Liver (tissue), 8 donors: ENCODE measurements at regions not wholly inside any gene's neighbourhood (a gene's known extent, or its start where the extent isn't known, plus 50 kb on each side); places are given as distances from the start of the nearest gene placed in this dataset.

Experiments used
- DNase-seq: peaks from one replicate; pipeline ENCODE4 v3.0.0-alpha.2; 2017; ENCODE audit warnings: low spot score
- H3K27ac ChIP-seq, 2 donors: one replicate each; pipeline ENCODE4 v1.7.0; 2013; ENCODE audit warnings: inconsistent platforms in 2 of 2, low read length in 2 of 2, control low read depth in 1 of 2, low read depth in 1 of 2, mild to moderate bottlenecking in 1 of 2
- H3K27me3 ChIP-seq, 4 donors: one replicate each; pipeline versions ENCODE4 v1.6.1 to v1.7.0; 2013; ENCODE audit warnings: low read length in 3 of 4, inconsistent platforms in 1 of 4, mild to moderate bottlenecking in 1 of 4, moderate library complexity in 1 of 4; ENCODE audit not compliant: control insufficient read depth in 4 of 4, insufficient read depth in 4 of 4
- H3K36me3 ChIP-seq, 4 donors: one replicate each; pipeline versions ENCODE4 v1.6.1 to v1.7.0; 2013; ENCODE audit warnings: low read length in 3 of 4, mild to moderate bottlenecking in 3 of 4, low read depth in 1 of 4, moderate library complexity in 1 of 4; ENCODE audit not compliant: control insufficient read depth in 4 of 4, insufficient read depth in 3 of 4
- H3K4me1 ChIP-seq, 4 donors: one replicate each; pipeline versions ENCODE4 v1.6.1 to v1.7.0; 2013; ENCODE audit warnings: low read length in 3 of 4, mild to moderate bottlenecking in 3 of 4, moderate library complexity in 1 of 4; ENCODE audit not compliant: control insufficient read depth in 4 of 4, insufficient read depth in 4 of 4
- H3K4me3 ChIP-seq, 3 donors: one replicate each; pipeline versions ENCODE4 v1.6.1 to v1.7.0; 2013; ENCODE audit warnings: low read length in 3 of 3, control low read depth in 1 of 3, low read depth in 1 of 3, mild to moderate bottlenecking in 1 of 3
- H3K9ac ChIP-seq, 2 donors: one replicate each; pipeline ENCODE4 v1.7.0; 2013; ENCODE audit warnings: low read length in 2 of 2, mild to moderate bottlenecking in 2 of 2, moderate library complexity in 2 of 2, control low read depth in 1 of 2, low read depth in 1 of 2
- H3K9me3 ChIP-seq, 4 donors: one replicate each; pipeline versions ENCODE4 v1.6.1 to v1.7.0; 2013; ENCODE audit warnings: low read length in 3 of 4; ENCODE audit not compliant: control insufficient read depth in 4 of 4
- ATF3 ChIP-seq: IDR thresholded peaks from 2 replicates; pipeline ENCODE4 v1.6.1; 2016; ENCODE audit warnings: antibody characterized with exemption
- CTCF ChIP-seq: fragments of 150-350 bp; IDR thresholded peaks from 2 replicates; pipeline ENCODE4 v1.5.1; 2017; ENCODE audit warnings: improper control_type of control experiment, low read depth, low read length; ENCODE audit not compliant: missing input control
- EGR1 ChIP-seq, 2 donors: IDR thresholded peaks; 2 replicates each; pipeline ENCODE4 v1.6.1; 2016 to 2018; ENCODE audit warnings: antibody characterized with exemption in 2 of 2, low read depth in 2 of 2
- FOXA1 ChIP-seq: IDR thresholded peaks from 2 replicates; pipeline ENCODE4 v1.6.1; 2016; ENCODE audit warnings: antibody characterized with exemption
- FOXA2 ChIP-seq: IDR thresholded peaks from 2 replicates; pipeline ENCODE4 v1.6.1; 2016; ENCODE audit warnings: antibody characterized with exemption
- GABPA ChIP-seq, 2 donors: IDR thresholded peaks in 1 of 2; conservative IDR thresholded peaks in 1 of 2; 2 replicates each; pipeline ENCODE4 v1.6.1; 2016; ENCODE audit warnings: antibody characterized with exemption in 2 of 2, mild to moderate bottlenecking in 1 of 2, moderate library complexity in 1 of 2
- HNF4A ChIP-seq, 2 donors: conservative IDR thresholded peaks; 2 replicates each; pipeline ENCODE4 v1.6.1; 2016; ENCODE audit warnings: antibody characterized with exemption in 2 of 2, mild to moderate bottlenecking in 2 of 2
- HNF4G ChIP-seq: IDR thresholded peaks from 2 replicates; pipeline ENCODE4 v1.6.1; 2016; ENCODE audit warnings: antibody characterized with exemption
- JUND ChIP-seq, 2 donors: IDR thresholded peaks; 2 replicates each; pipeline ENCODE4 v1.6.1; 2016; ENCODE audit warnings: antibody characterized with exemption in 2 of 2
- MAX ChIP-seq: IDR thresholded peaks from 2 replicates; pipeline ENCODE4 v1.6.1; 2016; ENCODE audit warnings: antibody characterized with exemption
- NR2F2 ChIP-seq: IDR thresholded peaks from 2 replicates; pipeline ENCODE4 v1.6.1; 2016; ENCODE audit warnings: antibody characterized with exemption
- RAD21 ChIP-seq, 2 donors: IDR thresholded peaks; 2 replicates each; pipeline ENCODE4 v1.6.1; 2016; ENCODE audit warnings: antibody characterized with exemption in 2 of 2, mild to moderate bottlenecking in 2 of 2
- REST ChIP-seq: IDR thresholded peaks from 2 replicates; pipeline ENCODE4 v1.6.1; 2016; ENCODE audit warnings: antibody characterized with exemption, mild to moderate bottlenecking
- RXRA ChIP-seq, 2 donors: IDR thresholded peaks; 2 replicates each; pipeline ENCODE4 v1.6.1; 2017 to 2018; ENCODE audit warnings: antibody characterized with exemption in 2 of 2, mild to moderate bottlenecking in 1 of 2
- SP1 ChIP-seq: IDR thresholded peaks from 2 replicates; pipeline ENCODE4 v1.6.1; 2018; ENCODE audit warnings: antibody characterized with exemption, mild to moderate bottlenecking
- TAF1 ChIP-seq: conservative IDR thresholded peaks from 2 replicates; pipeline ENCODE4 v1.6.1; 2016; ENCODE audit warnings: antibody characterized with exemption, mild to moderate bottlenecking
- YY1 ChIP-seq: IDR thresholded peaks from 2 replicates; pipeline ENCODE4 v1.6.1; 2016; ENCODE audit warnings: antibody characterized with exemption, mild to moderate bottlenecking
- ZBTB33 ChIP-seq: IDR thresholded peaks from 2 replicates; pipeline ENCODE4 v1.6.1; 2016; ENCODE audit warnings: antibody characterized with exemption
- WGBS: extraction: QIAGEN DNeasy Blood & Tissue Kit; methylation state at CpG from one replicate; pipeline ENCODE4 v1.1.7; 2013; 5-methylcytosine and 5-hydroxymethylcytosine counted together
- donor health status: healthy.
- donor health status: healthy.
- donor health status: healthy.
- donor health status: healthy.
- donor health status: healthy.

GRCh38 chr18:59810735-59811520 lies 88.9 kb upstream of the PMAIP1 start:
- TF ChIP-seq SP1: no peak
- no peak for TF ChIP-seq FOXA2
- no peak for TF ChIP-seq RAD21 (IDR thresholded peaks at IDR 0.05)
- no peak for TF ChIP-seq FOXA1
- no peak for TF ChIP-seq HNF4G
- no peak for TF ChIP-seq NR2F2
- no peak for TF ChIP-seq GABPA (IDR thresholded peaks at IDR 0.05 in 1 of 2, conservative IDR thresholded peaks at IDR 0.05 in 1 of 2)
- TF ChIP-seq YY1: no peak
- TF ChIP-seq EGR1 (IDR thresholded peaks at IDR 0.05; ENCODE audit: low read depth in 2 of 2): no peak
- no peak for TF ChIP-seq HNF4A (conservative IDR thresholded peaks at IDR 0.05)
- no peak for TF ChIP-seq REST
- no peak for TF ChIP-seq MAX
- no peak for TF ChIP-seq TAF1
- TF ChIP-seq JUND (IDR thresholded peaks at IDR 0.05): no peak
- no peak for TF ChIP-seq RXRA (IDR thresholded peaks at IDR 0.05)
- TF ChIP-seq CTCF: no peak
- Histone ChIP-seq H3K36me3 (no peaks in the 10 kb centered on the region), H3K4me3 (no peak overlapping the region), H3K9ac (no peak overlapping the region), H3K4me1 (no peaks in the 10 kb centered on the region), H3K9me3 (no peaks in the 10 kb centered on the region), H3K27me3 (peaks cover 0 to 7% (median 0%) of the 10 kb centered on the region in 4 donors), H3K27ac (no peak overlapping the region)
- no peak for DNase-seq
- WGBS: 22% methylated on average over 2 of the region's 2 CpGs

- no peaks in the 10 kb centered on the region for H3K9me3 ChIP-seq
- no peak overlapping the region for H3K4me3 ChIP-seq
- H3K27me3 ChIP-seq: peaks cover 0 to 7% (median 0%) of the 10 kb centered on the region in 4 donors
- no peaks in the 10 kb centered on the region for H3K36me3 ChIP-seq
- H3K27ac ChIP-seq: no peak overlapping the region
- 75% methylated on average over 6 of the region's 6 CpGs for WGBS
- DNase-seq: no peak
- no peaks in the 10 kb centered on the region for H3K4me1 ChIP-seq
- no peak overlapping the region for H3K9ac ChIP-seq
- TF ChIP-seq HNF4G (no peak), GABPA (IDR thresholded peaks at IDR 0.05 in 1 of 2, conservative IDR thresholded peaks at IDR 0.05 in 1 of 2) (no peak), NR2F2 (no peak), EGR1 (IDR thresholded peaks at IDR 0.05; ENCODE audit: low read depth in 2 of 2) (no peak), MAX (no peak), YY1 (no peak), TAF1 (no peak), FOXA2 (no peak), HNF4A (conservative IDR thresholded peaks at IDR 0.05) (no peak), ATF3 (no peak), FOXA1 (no peak), REST (no peak), SP1 (no peak), ZBTB33 (no peak), RXRA (IDR thresholded peaks at IDR 0.05) (no peak)
These were observed 89.6 kb upstream of the PMAIP1 start for GRCh38 chr18:59810183-59810582.
